K562 (cell line): ENCODE measurements at regions not wholly inside any gene's neighbourhood (a gene's known extent, or its start where the extent isn't known, plus 50 kb on each side); places are given as distances from the start of the nearest gene placed in this dataset.

Source experiments
- ATAC-seq: fragments of 200-7000 bp; cut with Tn5 transposase; 3 replicates; pipeline ENCODE4 v1.9.1; 2020; ENCODE audit warnings: moderate library complexity
- BruUV-seq: library from RNA; stranded (reverse); fragments of 400-500 nt; replicated peaks from 2 replicates; lab custom pipeline; 2021; lab: Mats Ljungman, UMichigan
- CTCF ChIA-PET: fragments of 300-600 bp; formaldehyde crosslinking; extraction: SDS; loops from one replicate; lab custom pipeline; 2021; ENCODE audit warnings: low intra/inter-chr PET ratio; lab: Yijun Ruan, JAX
- POLR2A ChIA-PET: fragments of 300-600, 350-650 bp; sonication (Branson Sonifier 250); formaldehyde crosslinking; extraction: SDS; loops from one replicate; lab custom pipeline; 2021; ENCODE audit warnings: antibody characterized with exemption, inconsistent platforms; lab: Yijun Ruan, JAX
- DNase-seq, 4 experiments: peaks; one replicate each; pipeline versions ENCODE4 v3.0.0 to v3.0.0-alpha.2; 2011 to 2018; ENCODE audit warnings: low spot score in 3 of 4, mixed read lengths in 3 of 4; ENCODE audit errors: extremely low read depth in 1 of 4
- FAIRE-seq: peaks from 2 replicates; lab custom pipeline; 2011; peaks lifted over from hg19 to GRCh38; lab: Jason Lieb, UNC
- H2AFZ ChIP-seq: 2 replicates; pipeline ENCODE4 v1.6.0; 2011; ENCODE audit warnings: low read depth, low read length, control low read depth, inconsistent platforms
- H3K27ac ChIP-seq: fragments of 200-600 bp; 3 replicates; pipeline ENCODE4 v1.8.0; 2011; ENCODE audit warnings: low read depth, mild to moderate bottlenecking, control low read depth, inconsistent platforms, low read length, moderate library complexity, mixed read lengths; ENCODE audit errors: extremely low read depth
- H3K27me3 ChIP-seq, 2 experiments: fragments of 300-600 bp in 1 of 2; 2 replicates in 1 of 2; 3 replicates in 1 of 2; pipeline versions ENCODE4 v1.6.0 to v1.8.0; 2011; ENCODE audit warnings: inconsistent platforms in 2 of 2, low read length in 2 of 2, mild to moderate bottlenecking in 1 of 2, mixed read lengths in 1 of 2, moderate library complexity in 1 of 2; ENCODE audit not compliant: control insufficient read depth in 2 of 2, insufficient read depth in 2 of 2
- H3K36me3 ChIP-seq: fragments of 300-600 bp; 3 replicates; pipeline ENCODE4 v1.8.0; 2011; ENCODE audit warnings: mild to moderate bottlenecking, low read length, inconsistent platforms; ENCODE audit not compliant: control insufficient read depth, insufficient read depth
- H3K4me1 ChIP-seq, 2 experiments: fragments of 200-600 bp in 1 of 2; replicated peaks in 1 of 2; 2 replicates in 1 of 2; 3 replicates in 1 of 2; pipeline versions ENCODE4 v1.5.1 to v1.8.0; 2011; ENCODE audit warnings: inconsistent platforms in 2 of 2, low read length in 2 of 2, mild to moderate bottlenecking in 1 of 2, mixed read lengths in 1 of 2, moderate library complexity in 1 of 2; ENCODE audit not compliant: control insufficient read depth in 2 of 2, insufficient read depth in 2 of 2
- H3K4me2 ChIP-seq: 2 replicates; pipeline ENCODE4 v1.6.1; 2011; ENCODE audit warnings: low read length, control low read depth, inconsistent platforms, mixed read lengths; ENCODE audit not compliant: insufficient read depth
- H3K4me3 ChIP-seq: fragments of 200-600 bp; sonication (generic), shearing (Covaris generic); 2 replicates; pipeline ENCODE4 v1.5.1; 2016; ENCODE audit warnings: control low read depth, inconsistent platforms
- H3K79me2 ChIP-seq: fragments of 200-600 bp; 3 replicates; pipeline ENCODE4 v1.8.0; 2011; ENCODE audit warnings: low read length, inconsistent platforms; ENCODE audit not compliant: control insufficient read depth, insufficient read depth
- H3K9ac ChIP-seq, 2 experiments: 2 replicates each; pipeline versions ENCODE4 v1.6.0 to v1.6.1; 2011; ENCODE audit warnings: low read depth in 2 of 2, low read length in 2 of 2, control low read depth in 1 of 2, inconsistent platforms in 1 of 2, mild to moderate bottlenecking in 1 of 2, mixed read lengths in 1 of 2; ENCODE audit not compliant: insufficient read depth in 1 of 2
- H3K9me1 ChIP-seq: one replicate; pipeline ENCODE4 v1.6.0; 2011; ENCODE audit warnings: inconsistent platforms, mild to moderate bottlenecking, low read length, moderate library complexity; ENCODE audit not compliant: control insufficient read depth, insufficient read depth
- H3K9me3 ChIP-seq: replicated peaks from 2 replicates; pipeline ENCODE4 v1.5.1; 2011; ENCODE audit warnings: low read depth, low read length, inconsistent platforms; ENCODE audit not compliant: control insufficient read depth, insufficient read depth
- H4K20me1 ChIP-seq: replicated peaks from 2 replicates; pipeline ENCODE4 v1.6.1; 2011; ENCODE audit warnings: low read length, inconsistent platforms, mixed read lengths; ENCODE audit not compliant: control insufficient read depth, insufficient read depth
- BRD4 ChIP-seq: fragments of 200-600 bp; sonication (generic); IDR thresholded peaks from 2 replicates; pipeline ENCODE4 v1.6.1; 2017; ENCODE audit warnings: inconsistent platforms
- DNMT1 ChIP-seq: fragments of 450-650 bp; IDR thresholded peaks from 2 replicates; pipeline ENCODE4 v1.6.1; 2016; ENCODE audit warnings: antibody characterized with exemption, mild to moderate bottlenecking
- GATAD2A ChIP-seq: fragments of 450-650 bp; IDR thresholded peaks from 2 replicates; pipeline ENCODE4 v1.6.1; 2017
- JUN ChIP-seq, 2 experiments: sonication (generic) in 1 of 2; formaldehyde crosslinking in 1 of 2; IDR thresholded peaks; 2 replicates each; pipeline versions ENCODE4 v1.6.1 to v1.8.0; 2012 to 2022; ENCODE audit warnings: borderline replicate concordance in 2 of 2, mild to moderate bottlenecking in 2 of 2, improper control_type of control experiment in 1 of 2, low read depth in 1 of 2, low read length in 1 of 2, missing genetic modification reagents in 1 of 2
- MIER1 ChIP-seq: fragments of 450-650 bp; IDR thresholded peaks from 2 replicates; pipeline ENCODE4 v1.6.1; 2016; ENCODE audit warnings: antibody characterized with exemption, mild to moderate bottlenecking, low read depth
- NR2C1 ChIP-seq, 2 experiments: fragments of 450-650 bp; IDR thresholded peaks; 2 replicates each; pipeline ENCODE4 v1.6.1; 2017; ENCODE audit warnings: mild to moderate bottlenecking in 2 of 2, antibody characterized with exemption in 1 of 2, inconsistent platforms in 1 of 2, missing compliant biosample characterization in 1 of 2, missing genetic modification characterization in 1 of 2
- RAD21 ChIP-seq, 2 experiments: fragments of 250-450 bp in 1 of 2; fragments of 450-650 bp in 1 of 2; sonication (Bioruptor Pico) in 1 of 2; formaldehyde crosslinking in 1 of 2; IDR thresholded peaks in 1 of 2; conservative IDR thresholded peaks in 1 of 2; 2 replicates each; pipeline versions ENCODE4 v1.4.0 to v1.8.0; 2020 to 2022; ENCODE audit warnings: mild to moderate bottlenecking in 2 of 2, moderate library complexity in 1 of 2
- RNF2 ChIP-seq: sonication (generic); IDR thresholded peaks from 2 replicates; pipeline ENCODE4 v1.6.1; 2016
- SMARCB1 ChIP-seq: IDR thresholded peaks from 2 replicates; pipeline ENCODE4 v1.6.1; 2011; ENCODE audit warnings: improper control_type of control experiment, low read depth; ENCODE audit not compliant: insufficient read length
- SRF ChIP-seq, 2 experiments: fragments of 250-450, 450-650 bp in 1 of 2; sonication (Bioruptor Pico) in 1 of 2; sonication (generic) in 1 of 2; formaldehyde crosslinking; IDR thresholded peaks; 2 replicates each; pipeline versions ENCODE4 v1.5.0 to v1.5.1; 2020 to 2022; ENCODE audit warnings: mild to moderate bottlenecking in 1 of 2, missing genetic modification reagents in 1 of 2
- TEAD2 ChIP-seq: fragments of 450-650 bp; IDR thresholded peaks from 2 replicates; pipeline ENCODE4 v1.6.1; 2016; ENCODE audit warnings: missing genetic modification characterization, control low read depth, missing compliant biosample characterization
- ZNF431 ChIP-seq: sonication (generic); formaldehyde crosslinking; IDR thresholded peaks from 2 replicates; pipeline ENCODE4 v1.8.0; 2022; ENCODE audit warnings: mild to moderate bottlenecking, missing genetic modification reagents
- WGBS: fragments of 100-300 bp; shearing (Covaris generic); methylation state at CpG from one replicate; pipeline ENCODE4 v1.1.6; 2016; ENCODE audit warnings: low coverage, mixed read lengths; ENCODE audit not compliant: insufficient coverage; ENCODE audit errors: missing lambda C conversion rate; 5-methylcytosine and 5-hydroxymethylcytosine counted together
- in situ Hi-C: fragments of 300-500 bp; cut with MboI; formaldehyde crosslinking; loops from 4 replicates; pipeline ENCODE4 v1.15.0; 2018; ENCODE audit warnings: inconsistent platforms, mixed read lengths
- intact Hi-C: fragments of 100-400 bp; cut with micrococcal nuclease; formaldehyde crosslinking; loops from 2 replicates; pipeline ENCODE4 v1.14.2; 2022

GRCh38 chr6:113742342-113742741, 114.8 kb upstream of the MARCKS start:
- Histone ChIP-seq H3K4me2 (no peak overlapping the region), H3K9ac (no peak overlapping the region), H2AFZ (no peak overlapping the region), H4K20me1 (no peaks in the 10 kb centered on the region), H3K4me1 (no peaks in the 10 kb centered on the region), H3K27ac (no peak overlapping the region)
- BruUV-seq = no TSS peak
- intact Hi-C loops = no loop called here
- DNase-seq (no peak), ATAC-seq (no peak)
- TF ChIP-seq MIER1 (no peak), TEAD2 (no peak), DNMT1 (no peak), BRD4 (no peak)
- TF ChIP-seq, all 486 proteins: peak for 0
- H3K36me3 ChIP-seq = no peaks in the 10 kb centered on the region
- H3K9me1 ChIP-seq = no peaks in the 10 kb centered on the region
- WGBS = 2% methylated on average over 4 of the region's 4 CpGs
- no peaks in the 10 kb centered on the region for H3K79me2 ChIP-seq
- H3K27me3 ChIP-seq = no peaks in the 10 kb centered on the region
- H3K9me3 ChIP-seq = no peaks in the 10 kb centered on the region
- POLR2A ChIA-PET = no interaction called here
- no peak overlapping the region for H3K4me3 ChIP-seq
- CTCF ChIA-PET = no interaction called here
- in situ Hi-C loops = no loop called here
- FAIRE-seq = no peak

DNA sequence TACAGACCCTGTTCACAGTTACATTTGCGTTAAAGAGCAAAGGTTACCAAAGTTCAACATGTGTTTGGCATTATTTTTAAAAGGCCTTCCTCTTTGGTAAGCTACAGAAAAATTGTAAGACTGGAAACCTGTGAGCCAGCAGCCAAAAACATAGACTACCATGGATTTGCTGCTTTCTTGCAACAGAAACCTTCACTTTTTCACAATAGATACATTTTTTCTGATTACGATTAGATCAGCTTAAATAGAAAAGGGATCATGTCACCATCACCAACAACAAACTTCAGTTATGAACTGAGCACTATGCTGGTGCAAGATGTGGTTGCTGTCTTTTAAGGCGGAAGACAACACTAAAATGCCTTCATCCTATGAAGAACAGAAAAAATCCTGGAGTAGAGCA, 112.3 kb upstream of the MARCKS start:
- ChIA-PET CTCF (no interaction called here), POLR2A (no interaction called here)
- no peaks in the 10 kb centered on the region for H3K36me3 ChIP-seq
- ATAC-seq = no peak
- no peak overlapping the region for H3K9ac ChIP-seq
- no peak for FAIRE-seq
- no peaks in the 10 kb centered on the region for H3K79me2 ChIP-seq
- 0% methylated on average over 3 of the region's 3 CpGs for WGBS
- no peaks in the 10 kb centered on the region for H4K20me1 ChIP-seq
- H3K4me3 ChIP-seq = no peak overlapping the region
- BruUV-seq = no TSS peak
- no peak for TF ChIP-seq RAD21 (CRISPR knock-in tag; conservative IDR thresholded peaks at IDR 0.05 in 1 of 2, IDR thresholded peaks at IDR 0.05 in 1 of 2)
- TF ChIP-seq ZNF431 (CRISPR knock-in tag) = no peak
- no peak for TF ChIP-seq SMARCB1
- TF ChIP-seq GATAD2A = no peak
- TF ChIP-seq JUN (IDR thresholded peaks at IDR 0.05; ENCODE audit: borderline replicate concordance, low read depth, low read length) = no peak
- no peak for TF ChIP-seq JUN (CRISPR knock-in tag; IDR thresholded peaks at IDR 0.05; ENCODE audit: borderline replicate concordance)
- no peak for TF ChIP-seq NR2C1 (IDR thresholded peaks at IDR 0.05)
- TF ChIP-seq NR2C1 (tag; IDR thresholded peaks at IDR 0.05) = no peak
- no peak for TF ChIP-seq SRF (CRISPR knock-in tag; IDR thresholded peaks at IDR 0.05)
- TF ChIP-seq RNF2 = no peak
- H3K9me1 ChIP-seq = no peaks in the 10 kb centered on the region
- no peak overlapping the region for H3K27ac ChIP-seq
- in situ Hi-C loops (no loop called here), intact Hi-C loops (no loop called here)
- DNase-seq = no peak
- no peaks in the 10 kb centered on the region for H3K9me3 ChIP-seq
- no peaks in the 10 kb centered on the region for H3K4me1 ChIP-seq
- no peak overlapping the region for H2AFZ ChIP-seq
- no peak overlapping the region for H3K4me2 ChIP-seq
- no peaks in the 10 kb centered on the region for H3K27me3 ChIP-seq
